Smooth muscle cell (in vitro differentiated cells): ENCODE measurements at regions not wholly inside any gene's neighbourhood (a gene's known extent, or its start where the extent isn't known, plus 50 kb on each side); places are given as distances from the start of the nearest gene placed in this dataset.
"Not testable (repeated sequence)": the region's sequence is repeated elsewhere in the genome, so short reads cannot be mapped to it uniquely, and the experiment has no call there.

Experiments
- DNase-seq: peaks from one replicate; lab custom pipeline; 2025; ENCODE audit not compliant: unreplicated experiment; lab: John Stamatoyannopoulos, UW
- H2AFZ ChIP-seq: fragments of 200-600 bp; sonication (generic); 2 replicates; pipeline ENCODE4 v1.6.0; 2016; ENCODE audit warnings: antibody characterized with exemption, low read depth, mild to moderate bottlenecking
- H3F3A ChIP-seq: fragments of 200-600 bp; sonication (generic); 2 replicates; pipeline ENCODE4 v1.6.0; 2017; ENCODE audit warnings: antibody characterized with exemption, low read depth
- H3K27ac ChIP-seq: fragments of 200-600 bp; sonication (generic); 2 replicates; pipeline ENCODE4 v1.5.1; 2016; ENCODE audit warnings: low read depth, mild to moderate bottlenecking
- H3K27me3 ChIP-seq: fragments of 200-600 bp; sonication (generic); 2 replicates; pipeline ENCODE4 v1.6.1; 2016; ENCODE audit warnings: low read depth, mild to moderate bottlenecking
- H3K36me3 ChIP-seq: fragments of 200-600 bp; sonication (generic); 2 replicates; pipeline ENCODE4 v1.5.1; 2016; ENCODE audit warnings: low read depth
- H3K4me1 ChIP-seq: fragments of 200-600 bp; sonication (generic); 2 replicates; pipeline ENCODE4 v1.5.1; 2016; ENCODE audit warnings: low read depth
- H3K4me2 ChIP-seq: fragments of 200-600 bp; sonication (generic); 2 replicates; pipeline ENCODE4 v1.6.0; 2016; ENCODE audit warnings: mild to moderate bottlenecking
- H3K4me3 ChIP-seq: fragments of 200-600 bp; sonication (generic); 2 replicates; pipeline ENCODE4 v1.5.1; 2016; ENCODE audit warnings: mild to moderate bottlenecking
- H3K79me2 ChIP-seq: fragments of 200-600 bp; sonication (generic); 2 replicates; pipeline ENCODE4 v1.6.0; 2016; ENCODE audit warnings: low read depth, mild to moderate bottlenecking
- H3K9ac ChIP-seq: fragments of 200-600 bp; sonication (generic); 2 replicates; pipeline ENCODE4 v1.6.0; 2016; ENCODE audit warnings: low read depth
- H3K9me3 ChIP-seq: fragments of 200-600 bp; sonication (generic); replicated peaks from 2 replicates; pipeline ENCODE4 v1.5.1; 2016; ENCODE audit warnings: low read depth
- H4K20me1 ChIP-seq: fragments of 200-600 bp; sonication (generic); 2 replicates; pipeline ENCODE4 v1.6.0; 2016; ENCODE audit warnings: low read depth
- CTCF ChIP-seq: fragments of 200-600 bp; sonication (generic); IDR thresholded peaks from 2 replicates; pipeline ENCODE4 v1.5.1; 2017; ENCODE audit warnings: borderline replicate concordance, mild to moderate bottlenecking, antibody characterized with exemption; ENCODE audit not compliant: insufficient read depth, poor library complexity, severe bottlenecking
- WGBS: methylation state at CpG from one replicate; pipeline ENCODE4 v1.1.7; 2016; ENCODE audit warnings: low lambda C conversion rate; 5-methylcytosine and 5-hydroxymethylcytosine counted together

GRCh38 chr10:52573347-52573746 is 199.2 kb downstream of the MBL2 start:
- WGBS = 46% methylated on average over 2 of the region's 2 CpGs
- H3K79me2 ChIP-seq = no peaks in the 10 kb centered on the region
- DNase-seq = no peak

GRCh38 chr10:52574697-52575096 is 197.9 kb downstream of the MBL2 start:
- H3K36me3 ChIP-seq = no peaks in the 10 kb centered on the region
- no peak overlapping the region for H3K4me2 ChIP-seq
- WGBS = 87% methylated on average over 2 of the region's 2 CpGs
- H3K4me3 ChIP-seq = no peak overlapping the region
- no peaks in the 10 kb centered on the region for H4K20me1 ChIP-seq
- no peak for DNase-seq
- H3K27me3 ChIP-seq = no peaks in the 10 kb centered on the region
- no peak overlapping the region for H3K9ac ChIP-seq
- no peak overlapping the region for H3K27ac ChIP-seq
- no peak for TF ChIP-seq CTCF
- peak overlapping the region; percentile 15 for H2AFZ ChIP-seq
- H3F3A ChIP-seq = peaks cover 6% of the 10 kb centered on the region
- no peaks in the 10 kb centered on the region for H3K9me3 ChIP-seq
- H3K79me2 ChIP-seq = no peaks in the 10 kb centered on the region
- H3K4me1 ChIP-seq = no peaks in the 10 kb centered on the region

More at GRCh38 chr10:52573347-52573746, 199.2 kb downstream of the MBL2 start:
- H3F3A ChIP-seq = peaks cover 6% of the 10 kb centered on the region
- H3K36me3 ChIP-seq = no peaks in the 10 kb centered on the region
- no peak overlapping the region for H2AFZ ChIP-seq
- H3K27ac ChIP-seq = no peak overlapping the region
- no peak overlapping the region for H3K4me2 ChIP-seq
- H3K9ac ChIP-seq = no peak overlapping the region
- no peaks in the 10 kb centered on the region for H3K4me1 ChIP-seq
- H3K4me3 ChIP-seq = no peak overlapping the region
- no peaks in the 10 kb centered on the region for H4K20me1 ChIP-seq
- no peaks in the 10 kb centered on the region for H3K27me3 ChIP-seq
- TF ChIP-seq CTCF = no peak
- no peaks in the 10 kb centered on the region for H3K9me3 ChIP-seq

DNA sequence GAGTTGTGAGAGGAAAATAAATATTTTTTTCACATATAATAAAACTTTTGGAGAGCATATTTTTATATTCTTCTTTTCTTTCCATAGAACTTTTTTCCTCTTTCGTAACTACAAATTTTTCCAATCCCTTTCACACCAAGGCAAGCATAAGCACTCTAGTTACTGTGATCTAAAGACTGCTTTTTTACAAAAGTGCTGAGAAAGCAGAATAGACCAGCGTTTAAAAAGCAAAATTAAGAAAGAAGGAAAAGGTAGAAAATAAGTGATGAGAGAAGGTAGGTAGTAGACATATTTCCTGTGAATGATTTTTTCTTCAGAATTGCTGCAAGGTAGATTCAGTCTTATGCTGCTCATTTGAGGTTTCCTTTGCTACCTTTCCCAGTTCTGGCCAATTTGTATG is 195.5 kb downstream of the MBL2 start:
- H3K27me3 ChIP-seq = no peaks in the 10 kb centered on the region
- TF ChIP-seq CTCF = no peak
- no peaks in the 10 kb centered on the region for H4K20me1 ChIP-seq
- H3K9ac ChIP-seq = no peak overlapping the region
- WGBS = 82% methylated on average over 2 of the region's 2 CpGs
- no peak overlapping the region for H3K4me3 ChIP-seq
- H3K4me1 ChIP-seq = no peaks in the 10 kb centered on the region
- H2AFZ ChIP-seq = peak overlapping the region; percentile 19
- no peaks in the 10 kb centered on the region for H3K79me2 ChIP-seq
- H3F3A ChIP-seq = peaks cover 6% of the 10 kb centered on the region
- H3K9me3 ChIP-seq = no peaks in the 10 kb centered on the region
- no peak overlapping the region for H3K4me2 ChIP-seq
- DNase-seq = no peak
- H3K27ac ChIP-seq = no peak overlapping the region
- H3K36me3 ChIP-seq = no peaks in the 10 kb centered on the region

- 35% methylated on average over 5 of the region's 5 CpGs for WGBS
- Histone ChIP-seq H4K20me1 (no peaks in the 10 kb centered on the region), H3K79me2 (no peaks in the 10 kb centered on the region), H3K9me3 (no peaks in the 10 kb centered on the region), H3K4me3 (peak overlapping the region; percentile 17), H3K27ac (peak overlapping the region; percentile 49), H3K4me1 (no peaks in the 10 kb centered on the region), H3F3A (peaks cover 6% of the 10 kb centered on the region), H2AFZ (peak overlapping the region; percentile 97), H3K27me3 (no peaks in the 10 kb centered on the region), H3K4me2 (peak overlapping the region; percentile 72), H3K36me3 (no peaks in the 10 kb centered on the region), H3K9ac (no peak overlapping the region)
- TF ChIP-seq CTCF = no peak
- no peak for DNase-seq
These were observed 193.6 kb downstream of the MBL2 start for GRCh38 chr10:52578871-52579405.

GRCh38 chr10:52581636-52582035 is 190.9 kb downstream of the MBL2 start:
- not testable (repeated sequence) for H3K27me3 ChIP-seq, H3K4me2 ChIP-seq, H3K4me3 ChIP-seq, H3K9me3 ChIP-seq, DNase-seq, H3K36me3 ChIP-seq, H3K9ac ChIP-seq, H3K79me2 ChIP-seq, H3K4me1 ChIP-seq, H3K27ac ChIP-seq, H3F3A ChIP-seq, H2AFZ ChIP-seq, H4K20me1 ChIP-seq
- WGBS = 86% methylated on average over 2 of the region's 2 CpGs
